HEK293 (cell line): ENCODE measurements at regions not wholly inside any gene's neighbourhood (a gene's known extent, or its start where the extent isn't known, plus 50 kb on each side); places are given as distances from the start of the nearest gene placed in this dataset.

Experiments used
- CTCF ChIA-PET: fragments of 350-600 bp; formaldehyde crosslinking; extraction: SDS; loops from one replicate; lab custom pipeline; 2021; ENCODE audit warnings: antibody characterized with exemption; lab: Yijun Ruan, JAX
- POLR2A ChIA-PET: fragments of 300-600 bp; formaldehyde crosslinking; extraction: SDS; loops from one replicate; lab custom pipeline; 2020; ENCODE audit warnings: antibody characterized with exemption, inconsistent platforms; lab: Yijun Ruan, JAX
- H3K27ac ChIP-seq: fragments of 200-500 bp; sonication (Bioruptor generic); 2 replicates; pipeline ENCODE4 v1.5.1; 2014; ENCODE audit warnings: low read depth, low read length, control low read depth, inconsistent platforms; ENCODE audit errors: extremely low read depth
- H3K36me3 ChIP-seq, 2 experiments: fragments of 200-500 bp in 1 of 2; sonication (Bioruptor generic) in 1 of 2; 1 replicate in 1 of 2; 2 replicates in 1 of 2; pipeline ENCODE4 v1.5.1; 2014 to 2017; ENCODE audit warnings: inconsistent platforms in 2 of 2, low read length in 2 of 2; ENCODE audit not compliant: control insufficient read depth in 2 of 2, insufficient read depth in 1 of 2
- H3K4me1 ChIP-seq: fragments of 200-500 bp; sonication (Bioruptor generic); 2 replicates; pipeline ENCODE4 v1.5.1; 2014; ENCODE audit warnings: mild to moderate bottlenecking, low read length, inconsistent platforms; ENCODE audit not compliant: control insufficient read depth, insufficient read depth
- H3K4me3 ChIP-seq: 2 replicates; pipeline ENCODE4 v1.5.1; 2011; ENCODE audit warnings: low read depth, mild to moderate bottlenecking, control low read depth, low read length, moderate library complexity
- H3K9me3 ChIP-seq: fragments of 200-500 bp; sonication (Bioruptor generic); 2 replicates; pipeline ENCODE4 v1.5.1; 2014; ENCODE audit warnings: low read depth, low read length, inconsistent platforms; ENCODE audit not compliant: control insufficient read depth, insufficient read depth
- BCL11B ChIP-seq: fragments of 450-650 bp; formaldehyde crosslinking; IDR thresholded peaks from 2 replicates; pipeline ENCODE4 v1.5.1; 2016; ENCODE audit warnings: low read depth, missing biosample characterization, missing genetic modification characterization
- BCL6B ChIP-seq: fragments of 450-650 bp; formaldehyde crosslinking; IDR thresholded peaks from 2 replicates; pipeline ENCODE4 v1.5.1; 2017; ENCODE audit warnings: missing biosample characterization, missing genetic modification characterization
- ELK4 ChIP-seq: IDR thresholded peaks from 2 replicates; pipeline ENCODE4 v1.6.1; 2011; ENCODE audit warnings: mild to moderate bottlenecking, low read depth, low read length, borderline replicate concordance
- GLI4 ChIP-seq: fragments of 450-650 bp; formaldehyde crosslinking; IDR thresholded peaks from 2 replicates; pipeline ENCODE4 v1.5.1; 2016; ENCODE audit warnings: missing biosample characterization, missing genetic modification characterization
- SALL2 ChIP-seq: fragments of 450-650 bp; formaldehyde crosslinking; IDR thresholded peaks from 2 replicates; pipeline ENCODE4 v1.5.0; 2017; ENCODE audit warnings: missing biosample characterization, mild to moderate bottlenecking, missing genetic modification characterization, borderline replicate concordance
- ZNF10 ChIP-seq: fragments of 450-650 bp; formaldehyde crosslinking; IDR thresholded peaks from 2 replicates; pipeline ENCODE4 v1.5.1; 2017; ENCODE audit warnings: missing biosample characterization, missing genetic modification characterization
- ZNF121 ChIP-seq: fragments of 450-650 bp; formaldehyde crosslinking; IDR thresholded peaks from 2 replicates; pipeline ENCODE4 v1.5.1; 2016; ENCODE audit warnings: missing biosample characterization, missing genetic modification characterization
- ZNF148 ChIP-seq: fragments of 450-650 bp; formaldehyde crosslinking; IDR thresholded peaks from 2 replicates; pipeline ENCODE4 v1.5.0; 2017; ENCODE audit warnings: missing biosample characterization, missing genetic modification characterization, borderline replicate concordance
- ZNF221 ChIP-seq: fragments of 450-650 bp; formaldehyde crosslinking; IDR thresholded peaks from 2 replicates; pipeline ENCODE4 v1.5.1; 2017; ENCODE audit warnings: missing biosample characterization, missing genetic modification characterization, borderline replicate concordance
- ZNF223 ChIP-seq: fragments of 450-650 bp; formaldehyde crosslinking; IDR thresholded peaks from 2 replicates; pipeline ENCODE4 v1.5.1; 2016; ENCODE audit warnings: missing biosample characterization, missing genetic modification characterization
- ZNF26 ChIP-seq: fragments of 450-650 bp; formaldehyde crosslinking; IDR thresholded peaks from 2 replicates; pipeline ENCODE4 v1.5.1; 2016; ENCODE audit warnings: missing biosample characterization, missing genetic modification characterization
- ZNF324 ChIP-seq: fragments of 450-650 bp; formaldehyde crosslinking; IDR thresholded peaks from 2 replicates; pipeline ENCODE4 v1.5.1; 2016; ENCODE audit warnings: missing biosample characterization, missing genetic modification characterization
- ZNF350 ChIP-seq: fragments of 450-650 bp; formaldehyde crosslinking; IDR thresholded peaks from 2 replicates; pipeline ENCODE4 v1.5.0; 2017; ENCODE audit warnings: missing biosample characterization, mild to moderate bottlenecking, missing genetic modification characterization
- ZNF416 ChIP-seq: fragments of 450-650 bp; formaldehyde crosslinking; IDR thresholded peaks from 2 replicates; pipeline ENCODE4 v1.5.1; 2016; ENCODE audit warnings: missing biosample characterization, missing genetic modification characterization
- ZNF555 ChIP-seq: fragments of 450-650 bp; formaldehyde crosslinking; conservative IDR thresholded peaks from 2 replicates; pipeline ENCODE4 v1.5.1; 2017; ENCODE audit warnings: missing biosample characterization, mild to moderate bottlenecking, missing genetic modification characterization, inconsistent platforms
- ZNF571 ChIP-seq: fragments of 450-650 bp; formaldehyde crosslinking; IDR thresholded peaks from 2 replicates; pipeline ENCODE4 v1.5.0; 2017; ENCODE audit warnings: missing biosample characterization, missing genetic modification characterization
- ZNF776 ChIP-seq: fragments of 450-650 bp; formaldehyde crosslinking; IDR thresholded peaks from 2 replicates; pipeline ENCODE4 v1.5.0; 2017; ENCODE audit warnings: missing biosample characterization, missing genetic modification characterization, borderline replicate concordance
- ZNF843 ChIP-seq: fragments of 450-650 bp; formaldehyde crosslinking; IDR thresholded peaks from 2 replicates; pipeline ENCODE4 v1.5.1; 2016; ENCODE audit warnings: missing biosample characterization, missing genetic modification characterization
- ZSCAN18 ChIP-seq: fragments of 450-650 bp; formaldehyde crosslinking; IDR thresholded peaks from 2 replicates; pipeline ENCODE4 v1.5.1; 2016; ENCODE audit warnings: missing biosample characterization, missing genetic modification characterization
- TF ChIP-seq, protein P1 (sequence below): fragments of 450-650 bp; formaldehyde crosslinking; IDR thresholded peaks from 2 replicates; pipeline ENCODE4 v1.5.1; 2017; ENCODE audit warnings: missing biosample characterization, missing genetic modification characterization
- TF ChIP-seq, protein P2 (sequence below): fragments of 450-650 bp; formaldehyde crosslinking; IDR thresholded peaks from 2 replicates; pipeline ENCODE4 v1.5.1; 2016; ENCODE audit warnings: missing biosample characterization, missing genetic modification characterization

DNA sequence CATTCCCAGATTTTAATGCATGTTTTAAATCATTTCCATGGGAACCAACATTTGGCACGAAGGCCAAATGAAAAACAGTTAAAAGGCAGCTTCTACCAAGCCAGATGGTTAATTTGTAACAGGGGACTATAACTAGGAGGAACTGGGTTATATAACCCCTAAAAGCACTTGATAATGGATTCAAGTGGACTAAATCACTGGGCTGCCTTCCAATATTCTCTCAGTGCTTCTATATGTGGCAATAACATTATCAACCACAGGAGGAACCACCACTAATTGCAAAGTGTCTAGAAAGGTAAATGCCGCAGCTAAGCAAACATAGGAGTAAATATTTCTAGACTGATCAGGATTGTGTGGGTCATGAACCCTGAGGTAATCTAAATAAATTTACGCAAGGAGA lies 391.5 kb downstream of the UBE2NL start:
- Histone ChIP-seq H3K36me3 (no peaks in the 10 kb centered on the region), H3K9me3 (no peaks in the 10 kb centered on the region), H3K4me1 (no peaks in the 10 kb centered on the region), H3K4me3 (no peak overlapping the region), H3K27ac (no peak overlapping the region)
- POLR2A ChIA-PET = no interaction called here
- TF ChIP-seq ZNF416 (tag by site-specific recombination) = no peak
- TF ChIP-seq ZNF571 = no peak
- TF ChIP-seq, protein P1, sequence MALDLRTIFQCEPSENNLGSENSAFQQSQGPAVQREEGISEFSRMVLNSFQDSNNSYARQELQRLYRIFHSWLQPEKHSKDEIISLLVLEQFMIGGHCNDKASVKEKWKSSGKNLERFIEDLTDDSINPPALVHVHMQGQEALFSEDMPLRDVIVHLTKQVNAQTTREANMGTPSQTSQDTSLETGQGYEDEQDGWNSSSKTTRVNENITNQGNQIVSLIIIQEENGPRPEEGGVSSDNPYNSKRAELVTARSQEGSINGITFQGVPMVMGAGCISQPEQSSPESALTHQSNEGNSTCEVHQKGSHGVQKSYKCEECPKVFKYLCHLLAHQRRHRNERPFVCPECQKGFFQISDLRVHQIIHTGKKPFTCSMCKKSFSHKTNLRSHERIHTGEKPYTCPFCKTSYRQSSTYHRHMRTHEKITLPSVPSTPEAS (tag by site-specific recombination) = no peak
- TF ChIP-seq, protein P2, sequence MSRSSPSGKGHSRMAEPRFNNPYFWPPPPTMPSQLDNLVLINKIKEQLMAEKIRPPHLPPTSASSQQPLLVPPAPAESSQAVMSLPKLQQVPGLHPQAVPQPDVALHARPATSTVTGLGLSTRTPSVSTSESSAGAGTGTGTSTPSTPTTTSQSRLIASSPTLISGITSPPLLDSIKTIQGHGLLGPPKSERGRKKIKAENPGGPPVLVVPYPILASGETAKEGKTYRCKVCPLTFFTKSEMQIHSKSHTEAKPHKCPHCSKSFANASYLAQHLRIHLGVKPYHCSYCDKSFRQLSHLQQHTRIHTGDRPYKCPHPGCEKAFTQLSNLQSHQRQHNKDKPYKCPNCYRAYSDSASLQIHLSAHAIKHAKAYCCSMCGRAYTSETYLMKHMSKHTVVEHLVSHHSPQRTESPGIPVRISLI (tag by site-specific recombination) = no peak
- no peak for TF ChIP-seq ZSCAN18
- TF ChIP-seq ZNF350 (tag by site-specific recombination) = no peak
- TF ChIP-seq ZNF843 (tag by site-specific recombination) = no peak
- no peak for TF ChIP-seq ZNF121 (tag by site-specific recombination)
- no peak for TF ChIP-seq ZNF555 (tag by site-specific recombination)
- TF ChIP-seq GLI4 = no peak
- CTCF ChIA-PET = no interaction called here

DNA sequence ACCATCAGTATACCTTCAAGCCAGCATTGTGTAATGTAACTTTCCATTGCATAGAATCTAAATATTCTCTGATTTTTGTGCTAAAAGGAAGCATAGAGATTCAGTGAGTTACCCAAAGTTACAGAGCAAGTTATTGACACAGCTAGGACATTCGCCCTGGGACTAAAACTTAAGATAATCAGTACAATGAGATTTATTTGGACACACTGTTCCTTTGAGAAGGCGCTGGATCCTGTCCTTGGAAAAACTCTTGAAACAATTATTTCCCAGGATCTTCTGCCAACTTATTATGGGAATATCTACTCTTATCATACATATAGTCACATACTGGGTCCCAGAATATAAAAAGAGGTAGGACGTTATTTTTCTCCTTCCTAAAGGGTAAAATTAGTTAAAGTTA lies 392.0 kb downstream of the UBE2NL start:
- ChIA-PET POLR2A (no interaction called here), CTCF (no interaction called here)
- no peaks in the 10 kb centered on the region for H3K36me3 ChIP-seq
- no peak overlapping the region for H3K27ac ChIP-seq
- no peaks in the 10 kb centered on the region for H3K4me1 ChIP-seq
- H3K9me3 ChIP-seq = no peaks in the 10 kb centered on the region
- no peak overlapping the region for H3K4me3 ChIP-seq
- TF ChIP-seq ZNF776 (tag by site-specific recombination) (no peak), ZNF324 (tag by site-specific recombination) (no peak), SALL2 (tag by site-specific recombination) (no peak), ELK4 (no peak), ZNF221 (tag by site-specific recombination) (no peak), ZNF148 (tag by site-specific recombination) (no peak), BCL6B (tag by site-specific recombination) (no peak), ZNF26 (no peak), BCL11B (no peak), ZNF223 (tag by site-specific recombination) (no peak), ZNF10 (tag by site-specific recombination) (no peak)
- TF ChIP-seq, protein P1 (tag by site-specific recombination) = no peak
